SKM-1 treated with dmso at 0.1 percent for 144 hours (cell line): ENCODE measurements at regions not wholly inside any gene's neighbourhood (a gene's known extent, or its start where the extent isn't known, plus 50 kb on each side); places are given as distances from the start of the nearest gene placed in this dataset.
A peak's percentile ranks its signal among the peaks of the same experiment; 100 is the strongest.

Experiments used
- DNase-seq: peaks from one replicate; lab custom pipeline; 2025; ENCODE audit not compliant: unreplicated experiment; lab: John Stamatoyannopoulos, UW

DNA sequence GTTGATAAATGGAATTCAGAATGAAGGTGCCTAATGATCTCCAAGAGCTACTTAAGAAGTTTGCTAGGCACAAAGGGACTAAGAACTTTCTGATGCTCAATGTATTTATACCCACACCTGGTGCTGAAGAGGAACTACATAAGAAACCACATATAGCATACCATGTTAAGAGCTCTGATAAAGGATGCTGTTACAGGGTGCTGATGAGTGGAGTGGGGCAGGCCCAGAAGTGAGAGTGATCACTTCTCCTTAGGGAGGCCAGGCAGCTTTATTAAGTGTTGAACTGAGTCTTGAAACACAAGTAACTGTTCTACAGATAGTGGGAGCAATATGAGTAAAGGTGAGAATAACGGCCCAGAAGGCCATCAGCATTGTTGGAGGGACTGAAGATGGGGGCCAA is 68.3 kb upstream of the CHRDL1 start:
- DNase-seq, result no peak

DNA sequence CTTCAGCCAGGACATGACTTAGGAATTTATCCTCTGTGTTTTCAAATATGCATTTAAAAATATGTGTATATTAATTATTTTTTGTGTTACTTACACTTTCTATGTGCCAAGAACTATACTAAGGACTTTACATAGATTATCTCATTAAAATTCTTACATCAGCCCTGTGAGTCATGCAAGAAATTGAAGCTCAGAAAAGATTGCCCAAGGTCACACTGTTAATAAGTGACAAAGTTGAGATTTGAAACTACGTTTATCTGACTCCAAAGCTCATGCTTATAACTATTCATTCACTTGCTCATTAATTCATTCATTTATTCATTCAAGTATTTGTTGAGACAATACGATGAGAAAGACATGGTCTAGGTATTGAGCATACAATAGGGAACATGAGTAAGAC is 62.9 kb upstream of the CHRDL1 start:
- DNase-seq, result no peak

DNA sequence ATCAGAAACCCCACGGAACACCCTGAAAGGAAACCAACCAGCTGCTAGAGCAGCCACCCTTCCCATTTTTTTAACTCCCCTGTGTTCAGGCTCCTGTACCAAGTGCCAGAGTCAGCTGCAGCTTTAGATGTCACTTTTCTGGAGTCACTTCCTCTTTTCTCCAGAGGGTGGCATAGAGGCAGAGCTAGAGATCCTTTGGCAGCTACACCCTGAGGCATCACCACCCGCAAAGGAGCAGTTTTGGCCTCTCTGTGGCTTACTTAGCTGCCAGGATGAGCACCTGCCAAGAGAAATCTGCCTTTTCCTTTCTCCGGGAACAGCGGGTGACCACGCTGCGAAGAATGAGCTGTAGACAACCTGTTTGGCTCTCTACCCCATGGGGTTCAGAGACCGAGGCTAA is 58.0 kb upstream of the CHRDL1 start:
- no peak for DNase-seq

DNA sequence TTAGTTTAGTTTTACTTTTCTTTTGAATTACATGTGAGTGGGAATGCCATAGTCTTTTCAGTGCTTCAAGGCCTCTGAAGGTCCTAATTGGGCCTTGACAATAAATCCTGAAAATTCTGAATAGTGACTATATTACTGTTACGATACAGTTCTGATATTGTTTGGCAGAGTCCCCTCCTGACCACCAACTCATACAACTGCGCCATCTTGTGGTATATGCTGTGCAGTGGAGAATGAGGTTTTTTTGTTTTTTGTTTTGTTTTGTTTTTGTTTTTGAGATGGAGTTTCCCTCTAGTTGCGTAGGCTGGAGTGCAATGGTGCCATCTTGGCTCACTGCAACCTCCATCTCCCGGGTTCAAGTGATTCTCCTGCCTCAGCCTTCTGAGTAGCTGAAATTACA is 56.6 kb upstream of the CHRDL1 start:
- DNase-seq, result no peak

DNA sequence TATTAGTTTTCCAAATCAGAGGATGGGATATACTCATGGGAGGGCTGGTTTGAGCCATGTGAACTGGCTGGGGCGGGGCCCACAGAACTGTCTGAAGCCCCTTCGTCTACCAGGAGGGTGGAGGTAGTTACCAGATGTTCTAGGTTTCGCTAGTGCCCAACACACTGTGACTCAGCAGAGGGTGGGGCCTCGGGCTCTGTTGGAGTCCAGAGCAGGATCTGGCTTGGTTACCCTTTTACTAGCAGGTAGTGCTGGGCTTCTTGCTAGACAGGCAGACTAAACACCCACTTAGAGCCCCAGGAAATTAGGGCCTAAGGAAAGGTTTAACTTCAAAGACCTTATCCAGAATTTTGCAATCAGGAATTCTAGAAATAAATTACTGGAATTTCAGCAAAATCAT is 56.2 kb upstream of the CHRDL1 start:
- no peak for DNase-seq

DNA sequence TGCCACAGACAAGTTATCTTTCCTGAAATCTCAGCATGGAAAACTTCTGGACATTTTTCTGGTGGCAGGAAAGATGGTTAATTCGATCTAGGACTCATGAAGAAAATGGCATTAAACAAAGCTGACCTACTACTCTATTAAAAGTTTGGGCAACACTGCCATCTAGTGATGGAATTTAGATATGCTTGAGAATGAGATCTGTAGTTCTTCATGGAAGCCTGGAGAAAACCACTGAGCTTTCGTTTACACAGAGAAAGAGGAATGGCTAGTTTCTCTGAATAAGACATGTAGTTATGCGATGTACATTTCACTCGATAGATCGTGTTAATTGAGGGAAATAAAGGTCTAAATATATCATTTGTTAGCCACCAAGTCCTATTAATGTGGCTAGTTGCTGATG is 51.7 kb upstream of the CHRDL1 start:
- peak; percentile 52 for DNase-seq

DNA sequence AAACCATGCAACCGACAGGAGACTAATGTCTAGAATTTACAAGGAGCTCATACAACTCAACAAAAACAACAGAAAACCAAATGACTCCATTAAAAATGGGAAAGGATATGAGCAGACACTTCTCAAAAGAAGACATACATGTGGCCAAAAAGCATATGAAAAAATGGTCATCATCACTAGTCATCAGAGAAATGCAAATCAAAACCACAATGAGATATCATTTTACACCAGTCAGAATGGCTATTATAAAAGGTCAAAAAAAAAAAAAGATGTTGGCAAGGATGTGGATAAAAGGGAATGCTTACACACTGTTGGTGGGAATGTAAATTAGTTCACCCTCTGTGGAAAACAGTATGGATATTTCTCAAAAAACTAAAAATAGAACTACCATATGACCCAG is 50.5 kb upstream of the CHRDL1 start:
- DNase-seq, result no peak
